ENCODE measurements at regions not wholly inside any gene's neighbourhood (a gene's known extent, or its start where the extent isn't known, plus 50 kb on each side); places are given as distances from the start of the nearest gene placed in this dataset.
A peak's percentile ranks its signal among the peaks of the same experiment; 100 is the strongest.

DNA sequence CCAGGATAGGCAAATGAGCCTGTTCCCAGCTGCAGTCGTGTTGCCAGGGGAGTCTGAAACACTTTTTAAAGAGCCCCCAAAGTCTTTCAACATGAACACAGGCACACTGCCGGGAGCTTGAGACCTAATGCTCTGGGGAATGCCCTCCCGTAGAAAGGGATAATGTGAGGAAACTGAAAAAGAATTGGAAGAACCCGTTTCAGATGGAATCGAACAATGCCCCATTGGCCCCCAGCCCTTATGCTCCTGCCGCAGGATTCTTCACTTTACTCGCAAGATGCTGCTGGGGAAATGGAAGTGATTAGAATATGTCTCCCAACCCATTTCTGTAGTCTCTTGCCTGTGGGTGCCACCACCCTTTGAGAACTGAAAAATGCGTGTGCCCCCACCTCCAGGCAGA is 136.3 kb upstream of the GATA6 start:
- Histone ChIP-seq H3K4me3 (replicated peaks in 1 of 3) (no peak overlapping the region), H3K27ac (no peak overlapping the region), H3K27me3 (no peaks in the 10 kb centered on the region), H3K9me3 (no peaks in the 10 kb centered on the region), H3K4me1 (no peaks in the 10 kb centered on the region), H3K36me3 (no peaks in the 10 kb centered on the region)
- TF ChIP-seq, protein P1, sequence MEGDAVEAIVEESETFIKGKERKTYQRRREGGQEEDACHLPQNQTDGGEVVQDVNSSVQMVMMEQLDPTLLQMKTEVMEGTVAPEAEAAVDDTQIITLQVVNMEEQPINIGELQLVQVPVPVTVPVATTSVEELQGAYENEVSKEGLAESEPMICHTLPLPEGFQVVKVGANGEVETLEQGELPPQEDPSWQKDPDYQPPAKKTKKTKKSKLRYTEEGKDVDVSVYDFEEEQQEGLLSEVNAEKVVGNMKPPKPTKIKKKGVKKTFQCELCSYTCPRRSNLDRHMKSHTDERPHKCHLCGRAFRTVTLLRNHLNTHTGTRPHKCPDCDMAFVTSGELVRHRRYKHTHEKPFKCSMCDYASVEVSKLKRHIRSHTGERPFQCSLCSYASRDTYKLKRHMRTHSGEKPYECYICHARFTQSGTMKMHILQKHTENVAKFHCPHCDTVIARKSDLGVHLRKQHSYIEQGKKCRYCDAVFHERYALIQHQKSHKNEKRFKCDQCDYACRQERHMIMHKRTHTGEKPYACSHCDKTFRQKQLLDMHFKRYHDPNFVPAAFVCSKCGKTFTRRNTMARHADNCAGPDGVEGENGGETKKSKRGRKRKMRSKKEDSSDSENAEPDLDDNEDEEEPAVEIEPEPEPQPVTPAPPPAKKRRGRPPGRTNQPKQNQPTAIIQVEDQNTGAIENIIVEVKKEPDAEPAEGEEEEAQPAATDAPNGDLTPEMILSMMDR (IDR thresholded peaks at IDR 0.05) = no peak
- no peak for TF ChIP-seq POLR2A (IDR thresholded peaks at IDR 0.05)
- WGBS, 2 donors = 74 to 82% methylated on average over 8 of the region's 8 CpGs
- no peak for DNase-seq
- intact Hi-C loops (cut with DNase I) = no loop called here

DNA sequence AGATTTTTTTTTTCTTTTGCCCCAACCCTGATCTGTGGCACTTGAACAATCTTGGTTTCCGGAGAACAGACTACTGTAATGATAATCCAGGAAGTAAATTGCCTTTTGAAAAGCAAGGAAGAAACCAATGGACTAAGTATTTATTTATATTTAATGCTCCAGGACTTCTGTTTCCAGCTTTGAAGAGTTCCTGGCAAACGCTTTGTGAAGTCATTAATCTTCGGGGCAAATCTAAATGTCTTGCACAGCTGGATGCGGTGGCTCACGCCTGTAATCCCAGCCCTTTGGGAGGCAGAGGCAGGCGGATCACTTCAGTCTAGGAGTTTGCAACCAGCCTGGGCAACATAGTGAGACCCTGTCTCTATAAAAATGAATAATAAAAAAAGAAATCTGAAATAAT is 135.1 kb upstream of the GATA6 start:
- WGBS, 2 donors = 72 to 77% methylated on average over 6 of the region's 6 CpGs
- Histone ChIP-seq H3K4me1 (no peaks in the 10 kb centered on the region), H3K9me3 (no peaks in the 10 kb centered on the region), H3K27ac (no peak overlapping the region), H3K4me3 (replicated peaks in 1 of 3) (no peak overlapping the region), H3K27me3 (no peaks in the 10 kb centered on the region), H3K36me3 (no peaks in the 10 kb centered on the region)
- no peak for DNase-seq
- TF ChIP-seq, protein P1 (IDR thresholded peaks at IDR 0.05) = no peak
- TF ChIP-seq POLR2A (IDR thresholded peaks at IDR 0.05) = no peak
- intact Hi-C loops (cut with DNase I) = no loop called here

DNA sequence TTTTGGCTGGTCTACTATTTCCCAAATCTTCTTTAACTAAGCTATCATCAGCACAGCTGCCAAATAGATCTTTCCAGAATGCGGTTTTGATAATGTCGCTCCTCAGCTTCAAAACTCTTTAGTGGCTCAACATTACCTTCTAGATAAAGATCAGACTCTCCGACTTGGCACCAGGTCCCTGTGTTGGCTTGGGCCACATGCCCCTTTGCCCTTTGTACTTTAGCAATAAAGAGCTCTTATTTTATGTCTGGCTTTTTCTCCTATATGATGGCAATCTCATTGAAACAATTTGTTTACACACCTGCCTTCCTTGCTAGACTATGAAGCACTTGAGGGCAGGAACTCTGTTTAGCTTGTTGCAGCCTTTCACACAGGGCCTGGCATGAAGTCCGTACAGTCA is 128.9 kb upstream of the GATA6 start:
- no peak overlapping the region for H3K27ac ChIP-seq
- no peak for TF ChIP-seq POLR2A (IDR thresholded peaks at IDR 0.05)
- TF ChIP-seq, protein P1 (IDR thresholded peaks at IDR 0.05) = no peak

DNA sequence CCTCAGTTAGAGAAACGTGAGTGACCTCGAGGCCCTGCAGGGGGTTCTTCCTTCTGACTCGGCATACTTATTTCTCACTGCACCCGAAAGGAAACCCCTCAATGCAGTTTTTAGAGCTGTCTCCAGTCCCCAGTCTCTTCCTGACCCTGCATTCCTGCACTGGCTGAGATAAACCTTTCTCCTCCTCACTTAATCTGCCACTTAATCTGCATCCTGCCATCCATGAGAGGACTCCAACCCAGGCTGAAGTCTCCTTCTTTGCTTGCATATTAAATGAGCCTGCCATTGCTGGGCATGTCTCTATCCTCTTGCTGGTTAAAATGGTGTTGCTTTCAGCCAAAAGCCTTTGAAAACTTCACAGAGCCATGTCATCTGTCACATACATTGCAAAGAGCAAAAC is 125.6 kb upstream of the GATA6 start:
- WGBS, 2 donors = 54 to 55% methylated on average over 4 of the region's 4 CpGs
- no peak overlapping the region for H3K27ac ChIP-seq
- DNase-seq = no peak
- intact Hi-C loops (cut with DNase I) = no loop called here
- peaks cover 8 to 12% of the 10 kb centered on the region in 2 donors for H3K4me1 ChIP-seq
- H3K9me3 ChIP-seq = no peaks in the 10 kb centered on the region
- H3K4me3 ChIP-seq (replicated peaks in 1 of 3) = no peak overlapping the region
- no peaks in the 10 kb centered on the region for H3K36me3 ChIP-seq
- H3K27me3 ChIP-seq = no peaks in the 10 kb centered on the region
- TF ChIP-seq, protein P1 (IDR thresholded peaks at IDR 0.05) = no peak
- no peak for TF ChIP-seq POLR2A (IDR thresholded peaks at IDR 0.05)

More for the DNA sequence above, 128.9 kb upstream of the GATA6 start:
- H3K4me3 ChIP-seq (replicated peaks in 1 of 3) = no peak overlapping the region
- peaks cover 8 to 12% of the 10 kb centered on the region in 2 donors for H3K4me1 ChIP-seq
- intact Hi-C loops (cut with DNase I) = no loop called here
- no peak for DNase-seq
- H3K36me3 ChIP-seq = no peaks in the 10 kb centered on the region
- H3K27me3 ChIP-seq = no peaks in the 10 kb centered on the region
- WGBS, 2 donors = 81 to 86% methylated on average over 4 of the region's 4 CpGs
- no peaks in the 10 kb centered on the region for H3K9me3 ChIP-seq

DNA sequence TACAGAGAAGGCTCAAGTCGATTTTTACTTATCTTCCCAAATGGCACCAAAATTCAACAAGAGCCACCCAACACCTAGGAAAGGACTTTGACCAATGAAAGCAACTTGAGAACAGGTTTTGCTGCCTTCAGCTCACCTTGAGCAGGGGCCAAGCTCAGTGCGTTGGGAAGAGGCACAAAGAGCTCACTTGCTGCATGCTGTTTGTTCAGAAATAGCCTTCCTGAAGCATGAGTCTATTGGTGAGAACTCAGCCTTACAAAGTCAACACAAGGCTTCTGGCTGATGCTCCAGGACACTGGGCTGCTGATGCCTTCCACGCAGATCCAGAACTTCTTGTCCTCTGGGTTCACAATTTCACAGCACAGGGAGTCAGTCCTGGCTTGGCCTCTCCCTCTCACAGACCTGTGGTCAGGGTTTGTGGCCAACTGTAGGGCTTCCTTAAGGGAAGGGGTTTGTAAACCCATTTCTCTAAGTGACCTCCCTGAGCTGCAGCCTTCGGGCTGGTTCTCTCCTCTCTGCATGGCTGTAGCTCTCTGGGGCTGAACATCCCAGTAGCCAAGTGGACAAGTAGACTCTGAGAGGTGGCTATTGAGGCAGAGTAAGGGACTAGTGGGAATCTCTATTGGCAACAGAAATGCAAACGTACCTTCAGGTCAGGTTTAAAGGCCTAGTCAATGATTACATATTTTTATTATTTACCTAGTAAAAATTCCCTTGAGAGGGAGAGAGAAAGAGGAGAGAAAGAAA is 124.7 kb upstream of the GATA6 start:
- no peaks in the 10 kb centered on the region for H3K27me3 ChIP-seq
- TF ChIP-seq, protein P1 (IDR thresholded peaks at IDR 0.05) = no peak
- no peak for TF ChIP-seq POLR2A (IDR thresholded peaks at IDR 0.05)
- no peak overlapping the region for H3K4me3 ChIP-seq (replicated peaks in 1 of 3)
- H3K27ac ChIP-seq = no peak overlapping the region
- DNase-seq = peak; percentile 81 to 82
- no peaks in the 10 kb centered on the region for H3K9me3 ChIP-seq
- WGBS, 2 donors = 51 to 58% methylated on average over 4 to 5 of the region's 5 CpGs
- intact Hi-C loops (cut with DNase I) = no loop called here
- peaks cover 8 to 12% of the 10 kb centered on the region in 2 donors for H3K4me1 ChIP-seq
- no peaks in the 10 kb centered on the region for H3K36me3 ChIP-seq

Measured in thyroid gland (tissue), 4 donors.